GM19452 (cell line): ENCODE measurements at regions not wholly inside any gene's neighbourhood (a gene's known extent, or its start where the extent isn't known, plus 50 kb on each side); places are given as distances from the start of the nearest gene placed in this dataset.

Experiments used
- ATAC-seq: cut with Tn5 transposase; IDR thresholded peaks from one replicate; pipeline ENCODE4 v1.9.1; 2021; ENCODE audit not compliant: unreplicated experiment

GRCh38 chr17:12522336-12522735, 143.4 kb upstream of the MYOCD start:
- ATAC-seq = no peak

GRCh38 chr17:12522743-12523183, 142.9 kb upstream of the MYOCD start:
- ATAC-seq = no peak

GRCh38 chr17:12523244-12523643, 142.4 kb upstream of the MYOCD start:
- no peak for ATAC-seq

GRCh38 chr17:12528036-12528435, 137.7 kb upstream of the MYOCD start:
- ATAC-seq = no peak

- ATAC-seq = no peak
These were observed 135.5 kb upstream of the MYOCD start for GRCh38 chr17:12530161-12530560.

GRCh38 chr17:12536021-12536420, 129.7 kb upstream of the MYOCD start:
- no peak for ATAC-seq

- ATAC-seq = no peak
These were observed 129.2 kb upstream of the MYOCD start for GRCh38 chr17:12536472-12536871.

GRCh38 chr17:12537436-12537835, 128.3 kb upstream of the MYOCD start:
- no peak for ATAC-seq

- no peak for ATAC-seq
These were observed 127.7 kb upstream of the MYOCD start for GRCh38 chr17:12538003-12538402.

- ATAC-seq = no peak
These were observed 119.7 kb upstream of the MYOCD start for GRCh38 chr17:12545877-12546513.

- no peak for ATAC-seq
These were observed 118.7 kb upstream of the MYOCD start for GRCh38 chr17:12546983-12547382.

- no peak for ATAC-seq
These were observed 117.9 kb upstream of the MYOCD start for GRCh38 chr17:12547831-12548230.

GRCh38 chr17:12548558-12548957, 117.1 kb upstream of the MYOCD start:
- no peak for ATAC-seq

- ATAC-seq = no peak
These were observed 116.1 kb upstream of the MYOCD start for GRCh38 chr17:12549499-12550041.

GRCh38 chr17:12553625-12554024, 112.1 kb upstream of the MYOCD start:
- ATAC-seq = no peak

- no peak for ATAC-seq
These were observed 111.4 kb upstream of the MYOCD start for GRCh38 chr17:12554251-12554650.

GRCh38 chr17:12566291-12566690, 99.4 kb upstream of the MYOCD start:
- ATAC-seq = no peak

GRCh38 chr17:12567077-12568053, 98.3 kb upstream of the MYOCD start:
- ATAC-seq = no peak

- no peak for ATAC-seq
These were observed 97.1 kb upstream of the MYOCD start for GRCh38 chr17:12568358-12569251.

- no peak for ATAC-seq
These were observed 94.1 kb upstream of the MYOCD start for GRCh38 chr17:12571606-12572005.

- no peak for ATAC-seq
These were observed 91.2 kb upstream of the MYOCD start for GRCh38 chr17:12574525-12574924.
